MM.1S (cell line): ENCODE measurements at regions not wholly inside any gene's neighbourhood (a gene's known extent, or its start where the extent isn't known, plus 50 kb on each side); places are given as distances from the start of the nearest gene placed in this dataset.

Experiments used
- EZH2 ChIP-seq: fragments of 300-600 bp; sonication (generic); optimal IDR thresholded peaks from 2 replicates; pipeline ENCODE3; 2017; ENCODE audit warnings: low read depth, mild to moderate bottlenecking, antibody characterized with exemption, low read length, mixed read lengths
- EZH2phosphoT487 ChIP-seq: fragments of 300-600 bp; sonication (generic); IDR thresholded peaks from 2 replicates; pipeline ENCODE4 v1.6.1; 2018; ENCODE audit warnings: antibody characterized with exemption, low read length
- TF ChIP-seq, protein P1 (sequence below): fragments of 300-600 bp; sonication (generic); IDR thresholded peaks from 2 replicates; pipeline ENCODE4 v1.5.1; 2016; ENCODE audit warnings: antibody characterized with exemption, low read length, mixed read lengths

DNA sequence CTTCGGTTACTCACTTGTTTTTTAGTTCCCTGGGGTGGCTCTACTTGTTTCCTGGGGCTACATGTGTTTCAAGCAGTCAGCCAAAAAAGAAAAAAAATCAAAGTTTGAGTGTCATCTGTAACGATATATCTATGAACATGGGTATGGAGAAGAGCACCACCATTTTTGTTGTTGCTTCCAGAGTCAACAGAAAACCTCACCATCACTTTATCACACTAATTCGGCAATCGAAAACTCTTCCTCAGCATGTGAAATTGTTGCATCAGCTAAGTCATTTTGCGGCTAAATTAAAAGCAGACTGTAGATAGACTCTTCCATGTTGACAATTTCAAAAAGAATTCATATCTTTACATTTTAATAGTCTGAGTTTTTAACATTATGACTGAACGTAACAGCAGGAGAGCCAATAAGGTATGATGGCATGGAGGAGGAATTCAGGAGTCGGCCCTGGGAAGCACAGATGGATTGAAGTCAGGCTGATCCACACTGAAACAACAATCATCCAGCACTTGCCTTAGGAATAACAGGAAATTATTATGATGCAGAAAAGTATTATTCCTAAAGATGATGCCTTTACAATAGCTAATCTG lies 455.7 kb upstream of the KLF6 start:
- TF ChIP-seq EZH2 (no peak), EZH2phosphoT487 (no peak)
- TF ChIP-seq, protein P1, sequence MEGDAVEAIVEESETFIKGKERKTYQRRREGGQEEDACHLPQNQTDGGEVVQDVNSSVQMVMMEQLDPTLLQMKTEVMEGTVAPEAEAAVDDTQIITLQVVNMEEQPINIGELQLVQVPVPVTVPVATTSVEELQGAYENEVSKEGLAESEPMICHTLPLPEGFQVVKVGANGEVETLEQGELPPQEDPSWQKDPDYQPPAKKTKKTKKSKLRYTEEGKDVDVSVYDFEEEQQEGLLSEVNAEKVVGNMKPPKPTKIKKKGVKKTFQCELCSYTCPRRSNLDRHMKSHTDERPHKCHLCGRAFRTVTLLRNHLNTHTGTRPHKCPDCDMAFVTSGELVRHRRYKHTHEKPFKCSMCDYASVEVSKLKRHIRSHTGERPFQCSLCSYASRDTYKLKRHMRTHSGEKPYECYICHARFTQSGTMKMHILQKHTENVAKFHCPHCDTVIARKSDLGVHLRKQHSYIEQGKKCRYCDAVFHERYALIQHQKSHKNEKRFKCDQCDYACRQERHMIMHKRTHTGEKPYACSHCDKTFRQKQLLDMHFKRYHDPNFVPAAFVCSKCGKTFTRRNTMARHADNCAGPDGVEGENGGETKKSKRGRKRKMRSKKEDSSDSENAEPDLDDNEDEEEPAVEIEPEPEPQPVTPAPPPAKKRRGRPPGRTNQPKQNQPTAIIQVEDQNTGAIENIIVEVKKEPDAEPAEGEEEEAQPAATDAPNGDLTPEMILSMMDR = no peak
